HG02763 (cell line): ENCODE measurements at regions not wholly inside any gene's neighbourhood (a gene's known extent, or its start where the extent isn't known, plus 50 kb on each side); places are given as distances from the start of the nearest gene placed in this dataset.
"Not testable (repeated sequence)": the region's sequence is repeated elsewhere in the genome, so short reads cannot be mapped to it uniquely, and the experiment has no call there.

ENCODE experiments used
- ATAC-seq: cut with Tn5 transposase; IDR thresholded peaks from one replicate; pipeline ENCODE4 v1.9.1; 2021; ENCODE audit warnings: mild to moderate bottlenecking, moderate library complexity; ENCODE audit not compliant: unreplicated experiment

- ATAC-seq: no peak
Observed at GRCh38 chr5:102068870-102069269, 227.2 kb downstream of the SLCO4C1 start.

- ATAC-seq: no peak
Observed at GRCh38 chr5:102049517-102049916, 246.6 kb downstream of the SLCO4C1 start.

- no peak for ATAC-seq
Observed at GRCh38 chr5:102048940-102049339, 247.1 kb downstream of the SLCO4C1 start.

GRCh38 chr5:102047073-102047472 is 249.0 kb downstream of the SLCO4C1 start:
- ATAC-seq: not testable (repeated sequence)

GRCh38 chr5:102040326-102040725 is 255.8 kb downstream of the SLCO4C1 start:
- no peak for ATAC-seq

- ATAC-seq: no peak
Observed at GRCh38 chr5:102036927-102037326, 259.2 kb downstream of the SLCO4C1 start.

GRCh38 chr5:102031711-102032110 is 264.4 kb downstream of the SLCO4C1 start:
- no peak for ATAC-seq

GRCh38 chr5:102018690-102019089 is 277.4 kb downstream of the SLCO4C1 start:
- no peak for ATAC-seq

- no peak for ATAC-seq
Observed at GRCh38 chr5:102018279-102018678, 277.8 kb downstream of the SLCO4C1 start.

- no peak for ATAC-seq
Observed at GRCh38 chr5:102014371-102014770, 281.7 kb downstream of the SLCO4C1 start.

- no peak for ATAC-seq
Observed at GRCh38 chr5:102010644-102011043, 285.4 kb downstream of the SLCO4C1 start.

GRCh38 chr5:101997235-101997634 is 298.8 kb downstream of the SLCO4C1 start:
- no peak for ATAC-seq

- ATAC-seq: no peak
Observed at GRCh38 chr5:101995585-101995984, 300.5 kb downstream of the SLCO4C1 start.

GRCh38 chr5:101991486-101991885 is 304.6 kb downstream of the SLCO4C1 start:
- ATAC-seq: no peak

- ATAC-seq: no peak
Observed at GRCh38 chr5:101989659-101990058, 306.4 kb downstream of the SLCO4C1 start.

GRCh38 chr5:101977729-101978345 is 318.2 kb downstream of the SLCO4C1 start:
- peak; percentile 81 for ATAC-seq

GRCh38 chr5:101976933-101977332 is 319.2 kb downstream of the SLCO4C1 start:
- no peak for ATAC-seq

GRCh38 chr5:101969742-101970141 is 326.3 kb downstream of the SLCO4C1 start:
- ATAC-seq: no peak

GRCh38 chr5:101966476-101966875 is 329.6 kb downstream of the SLCO4C1 start:
- ATAC-seq: no peak

- no peak for ATAC-seq
Observed at GRCh38 chr5:101955891-101956290, 340.2 kb downstream of the SLCO4C1 start.

GRCh38 chr5:101950019-101950418 is 346.1 kb downstream of the SLCO4C1 start:
- ATAC-seq: no peak

- ATAC-seq: no peak
Observed at GRCh38 chr5:101948615-101949014, 347.5 kb downstream of the SLCO4C1 start.

GRCh38 chr5:101943784-101944183 is 352.3 kb downstream of the SLCO4C1 start:
- no peak for ATAC-seq
